Neural cell (in vitro differentiated cells): ENCODE measurements at regions not wholly inside any gene's neighbourhood (a gene's known extent, or its start where the extent isn't known, plus 50 kb on each side); places are given as distances from the start of the nearest gene placed in this dataset.

Experiments used
- CTCF ChIP-seq: fragments of 450-650 bp; IDR thresholded peaks from 2 replicates; pipeline ENCODE4 v1.5.1; 2014; ENCODE audit warnings: antibody characterized with exemption, mild to moderate bottlenecking, moderate library complexity; ENCODE audit not compliant: poor library complexity, severe bottlenecking
- EZH2 ChIP-seq: fragments of 200-600, 300-800 bp; shearing (Covaris generic), sonication (generic); IDR thresholded peaks from 2 replicates; pipeline ENCODE4 v1.6.1; 2014; ENCODE audit warnings: antibody characterized with exemption, low read length, borderline replicate concordance, mild to moderate bottlenecking; ENCODE audit not compliant: insufficient read depth, poor library complexity, severe bottlenecking
- TAF1 ChIP-seq: IDR thresholded peaks from 2 replicates; pipeline ENCODE4 v1.6.1; 2012; ENCODE audit warnings: low read depth

GRCh38 chr14:94888121-94888520, 118.2 kb upstream of the GSC start:
- TF ChIP-seq CTCF = no peak
- TF ChIP-seq EZH2 = no peak
- no peak for TF ChIP-seq TAF1
